Ovary (tissue), 3 donors: ENCODE measurements at regions not wholly inside any gene's neighbourhood (a gene's known extent, or its start where the extent isn't known, plus 50 kb on each side); places are given as distances from the start of the nearest gene placed in this dataset.

ENCODE experiments used
- POLR2A ChIP-seq: fragments of 450-650 bp; IDR thresholded peaks from one replicate; pipeline ENCODE4 v1.6.1; 2017; ENCODE audit warnings: antibody characterized with exemption, mild to moderate bottlenecking, moderate library complexity
- TF ChIP-seq, protein P1 (sequence below), 3 donors: fragments of 450-650 bp in 2 of 3; fragments of 200-600 bp in 1 of 3; IDR thresholded peaks; one replicate each; pipeline versions ENCODE4 v1.5.1 to v1.8.0; 2016 to 2022; ENCODE audit warnings: antibody characterized with exemption in 3 of 3, mild to moderate bottlenecking in 1 of 3
- donor health status: DM: no; HTN: no; CAD: no.

- TF ChIP-seq, protein P1, sequence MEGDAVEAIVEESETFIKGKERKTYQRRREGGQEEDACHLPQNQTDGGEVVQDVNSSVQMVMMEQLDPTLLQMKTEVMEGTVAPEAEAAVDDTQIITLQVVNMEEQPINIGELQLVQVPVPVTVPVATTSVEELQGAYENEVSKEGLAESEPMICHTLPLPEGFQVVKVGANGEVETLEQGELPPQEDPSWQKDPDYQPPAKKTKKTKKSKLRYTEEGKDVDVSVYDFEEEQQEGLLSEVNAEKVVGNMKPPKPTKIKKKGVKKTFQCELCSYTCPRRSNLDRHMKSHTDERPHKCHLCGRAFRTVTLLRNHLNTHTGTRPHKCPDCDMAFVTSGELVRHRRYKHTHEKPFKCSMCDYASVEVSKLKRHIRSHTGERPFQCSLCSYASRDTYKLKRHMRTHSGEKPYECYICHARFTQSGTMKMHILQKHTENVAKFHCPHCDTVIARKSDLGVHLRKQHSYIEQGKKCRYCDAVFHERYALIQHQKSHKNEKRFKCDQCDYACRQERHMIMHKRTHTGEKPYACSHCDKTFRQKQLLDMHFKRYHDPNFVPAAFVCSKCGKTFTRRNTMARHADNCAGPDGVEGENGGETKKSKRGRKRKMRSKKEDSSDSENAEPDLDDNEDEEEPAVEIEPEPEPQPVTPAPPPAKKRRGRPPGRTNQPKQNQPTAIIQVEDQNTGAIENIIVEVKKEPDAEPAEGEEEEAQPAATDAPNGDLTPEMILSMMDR (IDR thresholded peaks at IDR 0.05), result no peak
- no peak for TF ChIP-seq POLR2A
Measured at GRCh38 chr9:11893331-11893730, 799.9 kb upstream of the TYRP1 start.
